Glomerular visceral epithelial cell (primary cell): ENCODE measurements at regions not wholly inside any gene's neighbourhood (a gene's known extent, or its start where the extent isn't known, plus 50 kb on each side); places are given as distances from the start of the nearest gene placed in this dataset.

Source experiments
- DNase-seq: peaks from one replicate; pipeline ENCODE4 v3.0.0-alpha.2; 2016; ENCODE audit errors: extremely low spot score

DNA sequence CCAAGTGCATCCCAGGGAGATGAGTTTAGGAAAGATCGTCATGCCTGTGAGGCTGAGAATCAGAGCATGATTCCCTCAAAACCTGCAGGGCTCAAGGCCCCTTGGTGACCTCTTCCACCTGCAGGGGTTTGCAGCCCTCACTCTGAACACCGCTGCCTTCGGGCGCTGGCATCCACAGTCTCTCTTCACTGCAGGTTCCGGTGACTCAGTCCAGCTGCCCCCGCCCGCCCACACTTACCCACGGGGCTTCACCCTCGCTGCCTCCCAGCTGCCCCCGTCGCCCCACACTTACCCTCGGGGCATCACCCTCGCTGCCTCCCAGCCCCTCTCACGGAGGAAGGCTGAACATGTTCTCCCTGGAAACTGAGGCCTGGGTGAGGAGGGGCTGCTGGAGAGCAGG, 277.1 kb downstream of the XXYLT1 start:
- DNase-seq, result no peak

DNA sequence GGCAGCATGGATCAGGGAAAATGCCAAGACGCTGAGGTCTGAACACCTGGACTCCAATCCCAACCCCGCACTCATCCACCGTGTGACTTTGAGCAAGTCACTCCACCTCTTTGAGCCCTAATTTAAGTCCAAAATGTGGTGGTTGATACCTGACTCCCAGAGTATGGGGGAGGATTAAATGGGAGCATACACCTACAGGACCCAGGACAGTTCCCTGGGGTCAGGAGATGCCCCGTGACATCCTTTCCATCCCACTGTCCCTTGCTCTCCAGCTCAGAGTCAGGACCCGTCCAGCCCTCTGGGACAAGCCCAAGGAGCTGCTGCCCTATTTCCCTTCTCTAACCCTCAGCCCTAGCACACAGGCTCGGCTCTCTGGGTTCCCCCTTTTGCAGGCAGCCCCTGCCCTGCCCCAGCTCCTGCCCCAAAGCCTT, 276.4 kb downstream of the XXYLT1 start:
- no peak for DNase-seq

DNA sequence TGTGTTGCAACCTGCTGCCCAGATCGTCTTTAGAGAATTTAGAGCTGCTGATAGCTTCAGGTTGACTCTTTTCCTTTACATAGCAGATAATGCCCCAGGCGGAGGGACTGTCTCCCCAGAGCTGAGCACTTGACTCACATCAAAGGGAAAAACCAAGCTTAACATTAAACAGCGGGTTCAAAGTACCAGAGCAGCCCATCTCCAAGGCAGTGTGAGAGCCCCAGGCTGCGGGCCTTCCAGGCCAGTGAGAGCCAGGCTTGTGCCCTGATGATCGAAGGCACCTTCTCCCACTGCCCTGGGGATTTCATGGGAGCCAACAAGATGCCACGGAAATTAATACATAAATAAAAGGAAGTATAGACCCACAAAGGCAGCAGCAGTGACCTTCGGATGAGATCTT, 275.6 kb downstream of the XXYLT1 start:
- DNase-seq, result no peak

DNA sequence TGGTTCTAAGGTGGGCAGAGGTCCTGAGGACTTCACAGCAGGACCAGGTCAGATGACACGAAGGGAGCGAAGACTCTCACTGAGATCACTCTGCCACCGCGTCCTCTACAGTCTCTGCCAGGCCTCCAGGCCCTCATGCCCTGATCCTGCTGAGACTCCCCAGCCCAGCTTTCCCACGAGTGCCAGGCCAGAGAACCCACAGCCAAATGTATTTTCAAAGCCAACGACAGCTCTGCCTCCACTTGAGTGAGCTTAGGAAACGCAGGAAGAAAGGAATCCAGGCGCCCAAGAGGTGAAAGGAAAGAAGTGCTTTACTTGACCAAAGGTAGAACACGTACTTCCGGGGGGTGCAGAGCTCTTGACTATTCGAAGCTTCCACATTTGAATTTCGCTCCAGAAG, 275.0 kb downstream of the XXYLT1 start:
- no peak for DNase-seq

DNA sequence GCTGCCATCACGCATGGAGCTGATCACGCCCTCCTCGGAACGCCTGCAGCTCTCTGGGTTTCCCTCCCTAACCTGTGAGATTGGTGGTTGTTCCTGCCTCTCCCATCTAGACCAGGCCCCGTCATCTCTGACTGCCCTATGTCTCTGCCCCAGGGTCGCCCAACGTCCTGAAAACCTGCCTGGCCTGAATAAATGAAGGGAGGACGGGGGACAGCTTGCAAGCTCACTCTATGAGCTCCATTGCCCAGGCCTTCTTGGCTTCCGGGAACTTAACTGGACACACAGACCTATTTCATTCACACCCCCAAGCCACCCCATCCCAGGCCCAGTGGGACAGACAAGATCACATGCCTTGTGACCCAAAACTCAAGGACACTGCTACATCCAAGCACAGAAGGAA, 274.2 kb downstream of the XXYLT1 start:
- no peak for DNase-seq

DNA sequence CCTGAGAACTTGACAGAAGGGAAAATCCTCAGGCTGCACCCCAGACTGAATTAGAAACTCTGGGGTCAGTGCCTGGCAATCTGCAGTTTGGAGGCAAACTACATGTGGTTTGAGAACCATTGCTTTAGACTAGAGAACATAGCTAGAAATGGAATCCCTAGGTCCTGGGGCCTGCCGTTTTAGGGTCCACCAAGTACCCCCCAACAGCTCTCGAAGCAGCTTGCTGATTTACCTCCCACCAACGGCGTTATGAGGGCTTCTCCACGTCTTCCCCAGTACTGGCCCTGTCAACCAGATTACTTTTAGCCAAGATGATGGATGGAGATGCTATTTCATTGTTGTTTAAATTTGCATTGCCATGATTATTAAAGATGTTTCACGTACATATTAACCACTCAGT, 272.5 kb downstream of the XXYLT1 start:
- DNase-seq, result no peak

DNA sequence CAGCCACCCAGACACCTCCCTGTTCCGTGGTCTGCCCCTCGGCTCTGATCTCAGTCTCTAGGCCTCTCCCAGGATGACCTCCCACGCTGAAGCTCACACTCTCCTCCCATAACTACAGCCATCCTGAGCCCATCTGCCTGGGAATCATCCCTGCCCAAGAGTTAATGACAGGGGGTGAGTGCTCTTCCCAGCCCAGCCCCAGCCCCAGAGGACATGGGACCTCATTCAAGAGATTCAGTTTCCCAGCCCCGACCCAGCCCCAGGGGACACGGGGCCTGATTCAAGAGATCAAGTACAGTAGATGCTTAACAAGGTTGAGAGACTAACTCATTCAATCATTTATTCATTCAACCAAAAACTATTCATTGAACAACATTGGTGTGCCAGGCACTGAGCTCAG, 272.0 kb downstream of the XXYLT1 start:
- no peak for DNase-seq

DNA sequence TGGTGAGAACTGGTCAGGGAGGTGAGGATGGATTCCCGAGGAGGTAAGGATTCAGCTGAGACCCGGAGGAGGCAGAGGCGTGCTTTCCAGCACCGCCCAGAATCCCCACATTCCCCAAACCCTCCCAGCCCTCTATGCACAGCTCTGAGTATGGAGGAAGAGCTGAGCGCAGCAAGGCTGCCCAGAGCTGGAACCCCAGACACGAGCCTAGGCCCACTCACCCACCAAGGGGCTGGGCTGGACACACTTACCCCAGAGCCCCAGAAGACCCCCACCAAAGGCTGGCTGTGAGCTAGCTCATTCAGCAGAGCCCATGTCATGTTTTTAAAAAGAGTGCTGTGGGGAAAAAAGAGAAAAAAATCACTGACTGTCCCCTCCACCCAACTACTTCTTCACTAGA, 271.5 kb downstream of the XXYLT1 start:
- DNase-seq, result no peak

DNA sequence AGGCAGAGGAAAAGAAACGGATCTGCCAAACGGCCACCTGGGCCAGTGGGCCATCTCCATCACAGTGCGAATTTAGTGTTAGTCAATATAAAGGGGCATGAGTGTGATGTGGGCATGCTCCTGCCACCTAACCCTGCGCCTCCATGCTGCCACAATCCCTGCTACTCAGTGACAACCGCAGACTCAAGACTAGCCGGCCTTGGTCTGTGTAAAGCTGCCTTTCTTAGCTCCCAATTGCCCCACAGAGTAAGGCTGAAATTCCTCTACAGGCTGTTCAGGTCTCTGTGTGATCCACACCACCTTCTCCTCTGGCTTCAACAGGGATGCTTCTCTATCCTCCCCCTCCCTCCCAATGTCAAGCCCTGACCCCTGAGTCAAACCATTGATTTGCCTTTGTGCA, 269.7 kb downstream of the XXYLT1 start:
- DNase-seq, result no peak

DNA sequence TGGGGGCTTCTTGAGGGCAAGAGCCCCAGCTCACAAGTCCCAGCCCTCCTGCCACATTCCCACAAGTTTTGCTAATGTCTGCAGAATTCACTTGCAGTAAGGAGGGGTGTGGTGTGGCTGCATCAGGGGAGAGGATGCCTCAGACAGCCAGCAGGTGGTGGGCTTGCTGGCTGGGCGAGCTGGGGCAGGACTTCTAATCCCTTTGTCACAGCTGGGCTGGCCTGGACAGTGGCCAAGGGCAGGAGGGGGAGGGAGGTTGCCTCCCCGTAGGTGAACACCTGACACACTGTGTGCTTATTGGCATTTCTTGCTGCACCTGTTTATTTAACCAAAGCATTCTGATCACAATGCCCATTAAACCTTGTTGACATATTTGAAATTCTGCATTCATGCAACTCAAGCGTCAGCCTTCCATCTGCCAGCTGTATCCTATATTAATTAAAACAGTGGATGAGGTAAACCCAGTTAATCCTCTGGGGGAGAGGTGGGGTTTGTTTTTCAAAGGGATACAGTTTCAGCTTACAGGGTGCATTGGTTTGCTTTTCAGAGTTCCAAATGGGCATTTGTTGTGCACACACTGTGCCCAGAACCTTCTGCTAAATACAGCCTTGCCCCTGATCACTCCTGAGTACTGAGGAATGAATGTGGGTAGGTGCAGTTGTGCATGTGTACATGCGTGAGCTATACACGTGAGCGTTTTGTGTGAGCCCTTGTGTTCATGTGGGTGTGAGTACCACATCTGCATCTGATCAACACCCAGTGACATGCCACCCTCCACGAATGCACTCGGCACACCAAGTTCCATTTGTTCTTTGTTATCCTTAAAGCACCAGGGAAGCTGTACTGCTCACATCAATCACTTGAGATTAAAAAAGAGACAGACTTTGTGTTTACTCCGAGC, 268.7 kb downstream of the XXYLT1 start:
- DNase-seq, result peak; percentile 47

DNA sequence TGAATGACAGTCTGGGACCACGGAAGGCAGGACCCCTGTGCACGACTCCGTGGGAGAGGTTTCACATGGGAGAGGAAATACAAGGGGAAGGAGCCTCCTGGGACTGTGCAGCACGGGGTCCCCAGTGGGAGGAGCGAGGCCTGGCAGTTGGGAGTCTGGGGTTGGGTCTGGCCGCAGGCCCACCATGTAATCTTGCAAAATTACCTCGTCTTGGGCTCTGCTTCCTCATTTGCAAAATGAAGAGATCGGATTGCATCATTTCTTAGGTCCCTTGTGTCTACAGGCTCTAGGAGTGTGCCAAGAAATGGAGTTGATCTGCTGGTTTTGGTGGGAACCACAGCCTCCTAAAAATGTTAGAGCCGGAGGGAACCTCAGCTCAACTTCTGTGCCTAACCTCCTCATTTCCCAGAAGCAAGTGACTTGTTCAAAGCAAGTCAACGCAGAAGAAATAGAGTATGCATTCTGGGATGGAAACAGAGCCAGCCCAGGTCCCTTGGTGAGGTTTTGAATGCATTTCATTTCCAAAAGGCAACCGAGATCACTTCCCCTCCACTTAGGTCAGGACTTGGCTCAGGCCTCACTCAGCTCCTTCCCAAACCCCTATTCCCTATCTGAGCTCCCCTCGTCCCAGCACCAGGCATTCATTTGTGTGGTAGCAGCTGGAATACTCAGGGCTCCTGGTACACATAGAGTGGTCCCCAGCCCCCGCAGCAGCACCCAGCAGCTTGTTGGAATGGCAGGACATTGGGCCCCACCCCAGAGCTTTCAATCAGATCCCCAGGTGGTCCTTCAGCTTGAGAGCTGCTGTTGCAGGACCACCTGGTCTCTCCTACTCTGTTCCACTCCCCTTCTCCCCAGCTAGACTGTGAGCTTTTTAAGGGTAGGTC, 267.7 kb downstream of the XXYLT1 start:
- no peak for DNase-seq

DNA sequence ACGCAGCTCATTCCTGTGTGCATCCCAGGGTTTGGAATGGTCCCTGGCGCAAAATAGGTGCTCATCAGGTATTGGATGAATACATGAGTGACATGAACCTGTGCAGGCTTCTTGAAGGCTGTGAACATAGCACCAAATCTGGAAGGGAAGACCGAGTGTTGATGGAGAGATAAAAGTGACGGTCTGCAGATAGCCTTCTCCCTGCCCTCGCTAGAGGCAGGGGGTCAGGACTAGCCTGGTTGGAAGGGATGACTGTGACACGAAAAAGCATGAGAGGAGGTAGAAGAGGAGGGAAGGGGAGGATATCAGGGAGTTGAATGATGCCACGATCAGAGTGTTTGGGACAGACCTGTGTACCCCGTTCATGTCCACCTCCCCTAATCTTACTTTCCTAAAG, 267.1 kb downstream of the XXYLT1 start:
- DNase-seq, result no peak

DNA sequence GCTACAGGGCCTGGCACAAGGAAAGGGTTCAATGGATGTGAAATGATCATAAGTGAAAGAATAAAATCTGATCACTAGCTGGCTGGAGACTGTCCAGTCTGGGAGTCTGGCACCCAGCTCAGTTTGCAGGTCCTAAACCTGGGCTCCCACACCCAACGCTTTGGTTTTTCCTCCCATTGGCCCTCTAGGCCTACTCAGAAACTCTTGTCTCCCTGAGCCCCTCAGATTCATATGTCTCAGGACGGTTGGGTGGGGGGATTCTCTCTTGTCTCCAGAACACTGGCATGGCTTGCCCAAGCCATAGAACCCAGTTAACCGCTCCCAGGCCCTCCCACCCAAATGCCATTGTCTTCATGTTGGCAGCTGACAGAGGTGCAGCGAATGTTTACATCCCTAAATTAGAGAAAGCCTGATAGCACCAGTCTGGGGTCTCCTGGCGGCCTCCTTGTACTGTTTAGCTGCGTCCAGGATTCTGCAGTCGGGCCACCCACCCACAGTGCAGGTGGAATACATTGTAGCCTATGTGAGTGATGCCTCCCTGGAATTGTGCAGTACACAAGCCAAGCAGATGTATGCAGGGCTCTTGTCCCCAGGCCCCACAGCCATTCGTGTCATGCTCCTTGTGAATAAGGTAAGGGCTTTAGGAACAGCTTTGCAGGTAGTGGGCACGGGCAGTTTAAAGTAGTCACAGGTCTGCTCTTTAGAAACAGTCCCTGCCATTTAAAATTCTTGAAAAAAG, 266.3 kb downstream of the XXYLT1 start:
- no peak for DNase-seq

DNA sequence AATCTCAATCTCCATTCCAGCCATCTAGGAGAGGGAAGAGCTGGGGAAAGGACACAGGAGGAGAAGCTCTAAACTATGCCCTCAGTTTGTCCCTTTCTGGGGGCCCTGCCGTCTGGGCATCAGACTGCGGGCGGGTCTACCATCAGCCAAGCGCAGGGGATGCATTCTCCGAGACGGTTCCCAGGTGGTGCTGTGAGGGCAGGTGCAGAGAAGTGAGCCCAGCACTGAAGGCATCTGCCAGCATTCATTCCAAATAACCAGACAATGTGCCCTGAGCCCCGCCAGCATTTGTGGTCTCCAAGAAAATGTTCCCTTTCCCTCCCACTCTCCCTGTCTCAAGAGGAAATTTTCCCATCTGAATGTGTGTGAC, 265.7 kb downstream of the XXYLT1 start:
- no peak for DNase-seq

DNA sequence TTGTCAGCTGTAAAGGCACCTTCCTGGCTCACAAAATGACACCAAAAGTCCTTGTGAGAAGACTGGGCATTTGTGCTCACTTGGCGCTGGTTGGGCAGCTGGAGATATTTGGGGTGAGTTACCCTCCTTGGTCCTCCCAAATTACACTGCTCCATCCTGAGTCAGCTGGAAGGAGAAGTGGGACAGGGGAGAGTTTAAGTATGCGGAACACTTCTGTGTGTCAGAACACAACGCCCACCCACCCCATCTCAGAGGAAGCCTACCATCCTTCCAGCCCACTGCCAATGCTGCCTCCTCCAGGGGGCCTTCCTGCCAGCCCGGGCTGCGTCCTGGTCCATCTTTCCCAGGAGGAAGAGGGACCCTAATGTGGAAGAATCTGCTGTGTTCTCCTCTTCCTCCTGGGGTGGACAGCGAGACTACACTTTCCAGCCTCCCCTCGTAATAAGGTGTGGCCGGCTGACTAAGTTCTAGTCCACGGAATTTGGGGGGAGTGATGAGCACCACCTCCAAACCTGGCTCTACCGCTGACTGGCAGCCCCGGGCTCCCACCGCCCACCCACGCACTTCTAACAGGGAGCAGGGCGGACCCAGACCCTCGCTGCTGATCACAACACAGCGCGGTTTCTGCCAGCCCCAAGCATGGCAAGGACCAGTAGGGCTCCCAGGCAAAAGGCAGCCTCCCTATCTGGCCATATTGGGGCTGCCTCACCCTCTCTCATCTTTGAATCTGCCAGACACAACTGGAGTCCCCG, 265.0 kb downstream of the XXYLT1 start:
- no peak for DNase-seq

DNA sequence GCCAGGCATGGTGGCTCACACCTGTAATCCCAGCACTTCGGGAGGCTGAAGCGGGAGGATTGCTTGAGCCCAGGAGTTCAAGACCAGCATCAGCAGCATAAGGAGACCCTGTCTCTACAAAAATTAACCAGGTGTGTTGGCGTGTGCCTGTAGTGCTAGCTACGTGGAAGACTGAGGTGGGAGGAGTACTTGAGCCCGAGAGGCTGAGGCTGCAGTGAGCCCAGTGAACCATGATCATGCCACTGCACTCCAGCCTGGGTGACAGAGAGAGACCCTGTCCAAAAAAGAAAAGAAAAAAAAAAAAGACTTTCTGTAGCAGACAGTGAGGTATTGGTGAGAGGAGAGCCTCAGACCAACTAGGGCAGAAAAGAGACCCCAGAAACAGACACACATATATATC, 263.8 kb downstream of the XXYLT1 start:
- no peak for DNase-seq

DNA sequence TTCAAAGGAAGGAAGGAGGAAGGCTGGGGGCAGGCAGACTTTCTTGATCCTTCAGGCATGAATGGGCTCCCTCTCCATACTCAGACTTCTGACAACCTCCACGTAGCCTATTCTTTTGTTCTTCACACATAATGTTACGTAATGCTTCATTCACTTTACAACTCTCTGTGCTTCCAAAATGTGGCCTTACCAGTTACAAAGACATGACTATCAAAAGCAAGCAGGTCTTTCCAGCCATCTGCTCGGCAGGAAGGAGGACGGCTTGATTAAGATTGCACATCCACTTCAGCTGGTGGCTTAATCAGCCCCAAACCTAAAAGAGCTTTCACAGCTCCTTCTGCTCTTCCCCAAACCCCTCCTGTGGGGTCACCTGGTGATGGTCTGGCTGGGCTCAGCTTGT, 263.2 kb downstream of the XXYLT1 start:
- DNase-seq, result no peak

DNA sequence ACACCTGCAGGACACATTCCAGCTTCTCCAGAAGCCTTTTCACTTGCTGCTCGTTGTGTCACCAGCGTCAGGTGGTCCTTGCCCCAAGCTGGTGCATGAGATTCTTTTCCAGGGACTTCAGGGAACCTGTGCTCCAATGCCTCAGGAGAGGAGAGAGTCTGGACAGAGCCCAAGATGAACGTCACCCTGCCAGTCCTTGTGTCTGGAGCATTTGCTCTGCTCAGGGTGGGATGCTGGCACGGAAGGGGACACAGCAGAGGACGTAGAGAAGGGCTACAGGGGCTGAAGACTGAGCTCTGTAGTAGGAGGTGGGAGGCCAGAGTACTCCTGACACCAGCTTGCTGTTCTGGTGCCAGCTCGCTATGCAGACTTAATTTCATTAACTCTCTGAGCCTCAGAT, 262.1 kb downstream of the XXYLT1 start:
- no peak for DNase-seq

DNA sequence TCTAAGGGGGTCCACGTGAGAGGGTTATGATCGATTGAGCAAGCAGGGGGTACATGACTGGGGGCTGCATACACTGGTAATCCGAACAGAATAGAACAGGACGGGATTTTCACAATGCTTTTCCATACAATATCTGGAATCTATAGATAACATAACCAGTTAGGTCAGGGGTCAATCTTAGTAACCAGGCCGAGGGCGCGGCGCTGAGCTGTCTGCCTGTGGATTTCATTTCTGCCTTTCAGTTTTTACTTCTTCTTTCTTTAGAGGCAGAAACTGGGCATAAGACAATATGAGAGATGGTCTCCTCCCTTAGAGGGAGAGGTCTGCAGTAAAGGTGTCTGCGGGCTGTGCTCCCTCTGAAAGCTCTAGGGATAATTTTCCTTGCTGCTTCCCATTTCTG, 261.3 kb downstream of the XXYLT1 start:
- no peak for DNase-seq

DNA sequence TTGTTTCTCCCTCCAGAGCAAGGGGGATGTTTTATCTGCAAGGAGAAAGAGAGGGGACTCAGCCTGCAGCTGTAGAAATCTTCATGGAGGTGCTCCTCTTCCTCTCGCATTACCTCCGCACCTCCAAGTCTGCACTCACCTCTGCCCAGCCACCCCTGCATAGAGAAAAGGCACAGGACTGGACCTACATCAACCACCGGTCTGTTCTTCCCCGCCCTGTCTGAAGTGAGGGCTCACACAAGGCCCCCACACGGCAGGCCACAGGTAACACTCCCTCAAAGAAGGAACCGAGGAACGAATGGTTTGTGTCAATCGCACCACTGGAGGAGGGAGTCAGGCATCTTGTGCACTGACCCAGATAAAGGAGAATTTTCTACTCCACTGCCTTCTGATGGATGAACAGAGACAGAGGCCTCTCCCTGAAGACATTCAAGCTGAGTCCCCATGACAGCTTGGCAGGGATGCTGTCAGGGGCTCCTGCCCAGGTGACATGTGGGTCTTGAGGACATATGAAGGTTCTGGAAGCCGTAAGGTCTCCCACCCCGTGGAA, 260.3 kb downstream of the XXYLT1 start:
- no peak for DNase-seq

DNA sequence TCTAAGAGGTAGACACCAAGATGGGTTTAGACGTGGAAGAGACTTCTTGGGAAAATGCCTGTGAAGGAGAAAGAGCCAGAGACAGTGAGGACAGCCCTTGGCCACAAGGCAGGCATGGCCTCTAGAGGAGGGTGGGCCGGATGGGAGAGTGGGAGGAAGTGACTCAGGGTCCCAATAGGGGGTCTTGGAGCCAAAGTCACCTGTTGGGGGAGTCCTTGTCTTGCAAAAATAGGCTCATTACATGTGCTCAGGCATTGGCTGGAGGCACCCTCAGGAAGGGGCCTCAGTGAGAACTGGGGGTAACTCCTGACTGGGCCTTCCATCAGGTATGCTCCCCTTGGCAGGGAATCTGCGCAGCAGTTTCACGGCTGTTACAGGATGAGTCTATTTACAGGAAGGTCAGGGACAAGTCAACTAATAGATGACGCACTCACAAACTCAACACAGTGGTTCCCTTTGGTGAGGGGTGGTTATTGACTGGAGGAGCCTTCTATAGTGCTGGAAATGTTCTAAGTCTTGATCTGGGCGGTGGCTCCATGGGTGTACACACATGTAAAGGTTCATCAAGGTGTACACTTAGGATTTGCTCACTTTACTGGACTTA, 259.6 kb downstream of the XXYLT1 start:
- no peak for DNase-seq
